Left ventricle myocardium inferior (tissue), 1 donor: ENCODE measurements at regions not wholly inside any gene's neighbourhood (a gene's known extent, or its start where the extent isn't known, plus 50 kb on each side); places are given as distances from the start of the nearest gene placed in this dataset.

Source experiments
- DNase-seq: peaks from one replicate; pipeline ENCODE4 v3.0.0-alpha.2; 2020
- H3K27ac ChIP-seq: fragments of 200-600 bp; replicated peaks from 2 replicates; pipeline ENCODE4 v1.8.0; 2021
- H3K27me3 ChIP-seq: fragments of 200-600 bp; 2 replicates; pipeline ENCODE4 v1.8.0; 2021; ENCODE audit warnings: low read depth
- H3K36me3 ChIP-seq: fragments of 200-600 bp; 2 replicates; pipeline ENCODE4 v1.8.0; 2021
- H3K4me1 ChIP-seq: fragments of 200-600 bp; 2 replicates; pipeline ENCODE4 v1.8.0; 2021
- H3K4me3 ChIP-seq: fragments of 200-600 bp; 2 replicates; pipeline ENCODE4 v1.8.0; 2021; ENCODE audit warnings: mild to moderate bottlenecking, moderate library complexity
- H3K9me3 ChIP-seq: fragments of 200-600 bp; replicated peaks from 2 replicates; pipeline ENCODE4 v1.8.0; 2021
- intact Hi-C: fragments of 100-400 bp; cut with micrococcal nuclease; formaldehyde crosslinking; loops from one replicate; pipeline ENCODE4 v1.11.0; 2022
- TF ChIP-seq, protein P1 (sequence below): fragments of 200-600 bp; IDR thresholded peaks from 2 replicates; pipeline ENCODE4 v1.8.0; 2021; ENCODE audit warnings: antibody characterized with exemption, mild to moderate bottlenecking, borderline replicate concordance
- donor health status: DM: no; HTN: yes; CAD: no; lungs with severe emphysema.

DNA sequence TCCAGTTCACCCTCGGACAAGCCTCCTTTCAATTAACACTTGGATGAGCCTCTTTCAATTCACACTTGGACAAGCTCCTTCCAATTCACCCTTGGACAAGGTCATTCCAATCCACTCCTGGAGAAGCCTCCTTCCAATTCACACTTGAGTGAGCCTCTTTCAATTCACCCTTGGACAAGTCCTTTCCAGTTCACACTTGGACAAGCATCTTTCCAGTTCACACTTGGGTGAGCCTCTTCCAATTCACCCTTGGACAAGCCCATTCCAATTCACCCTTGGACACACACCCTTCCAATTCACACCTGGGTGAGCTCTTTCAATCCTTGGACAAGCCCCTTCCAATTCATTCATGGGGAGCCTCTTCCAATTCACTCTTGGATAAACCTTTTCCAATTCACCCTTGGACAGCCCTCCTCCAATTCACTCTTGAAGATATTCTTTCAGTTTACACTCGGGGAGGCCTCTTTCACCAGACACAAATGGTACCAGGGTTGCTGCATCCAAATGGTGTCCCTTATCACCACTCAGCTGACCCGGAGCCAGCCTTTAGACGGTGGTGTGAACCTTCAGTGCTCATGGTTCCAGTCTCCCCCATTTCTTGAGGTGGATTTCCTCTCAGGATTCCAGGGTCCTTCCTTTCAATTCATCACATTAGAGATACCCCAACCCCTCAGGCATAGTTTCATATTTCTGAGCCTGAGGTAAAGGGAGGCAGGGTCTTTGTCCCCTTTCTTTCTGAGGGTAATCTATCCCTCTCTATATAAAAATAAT is 183.6 kb downstream of the SH3BP4 start:
- Histone ChIP-seq H3K4me1 (no peaks in the 10 kb centered on the region), H3K9me3 (no peaks in the 10 kb centered on the region), H3K4me3 (no peak overlapping the region), H3K27ac (no peak overlapping the region), H3K36me3 (no peaks in the 10 kb centered on the region), H3K27me3 (peaks cover 21% of the 10 kb centered on the region)
- intact Hi-C loops: loop anchor here (5.0 kb wide), 2 partner anchors 457 to 612 kb away; no protein-coding TSS in a partner anchor
- TF ChIP-seq, protein P1, sequence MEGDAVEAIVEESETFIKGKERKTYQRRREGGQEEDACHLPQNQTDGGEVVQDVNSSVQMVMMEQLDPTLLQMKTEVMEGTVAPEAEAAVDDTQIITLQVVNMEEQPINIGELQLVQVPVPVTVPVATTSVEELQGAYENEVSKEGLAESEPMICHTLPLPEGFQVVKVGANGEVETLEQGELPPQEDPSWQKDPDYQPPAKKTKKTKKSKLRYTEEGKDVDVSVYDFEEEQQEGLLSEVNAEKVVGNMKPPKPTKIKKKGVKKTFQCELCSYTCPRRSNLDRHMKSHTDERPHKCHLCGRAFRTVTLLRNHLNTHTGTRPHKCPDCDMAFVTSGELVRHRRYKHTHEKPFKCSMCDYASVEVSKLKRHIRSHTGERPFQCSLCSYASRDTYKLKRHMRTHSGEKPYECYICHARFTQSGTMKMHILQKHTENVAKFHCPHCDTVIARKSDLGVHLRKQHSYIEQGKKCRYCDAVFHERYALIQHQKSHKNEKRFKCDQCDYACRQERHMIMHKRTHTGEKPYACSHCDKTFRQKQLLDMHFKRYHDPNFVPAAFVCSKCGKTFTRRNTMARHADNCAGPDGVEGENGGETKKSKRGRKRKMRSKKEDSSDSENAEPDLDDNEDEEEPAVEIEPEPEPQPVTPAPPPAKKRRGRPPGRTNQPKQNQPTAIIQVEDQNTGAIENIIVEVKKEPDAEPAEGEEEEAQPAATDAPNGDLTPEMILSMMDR: no peak
- no peak for DNase-seq

DNA sequence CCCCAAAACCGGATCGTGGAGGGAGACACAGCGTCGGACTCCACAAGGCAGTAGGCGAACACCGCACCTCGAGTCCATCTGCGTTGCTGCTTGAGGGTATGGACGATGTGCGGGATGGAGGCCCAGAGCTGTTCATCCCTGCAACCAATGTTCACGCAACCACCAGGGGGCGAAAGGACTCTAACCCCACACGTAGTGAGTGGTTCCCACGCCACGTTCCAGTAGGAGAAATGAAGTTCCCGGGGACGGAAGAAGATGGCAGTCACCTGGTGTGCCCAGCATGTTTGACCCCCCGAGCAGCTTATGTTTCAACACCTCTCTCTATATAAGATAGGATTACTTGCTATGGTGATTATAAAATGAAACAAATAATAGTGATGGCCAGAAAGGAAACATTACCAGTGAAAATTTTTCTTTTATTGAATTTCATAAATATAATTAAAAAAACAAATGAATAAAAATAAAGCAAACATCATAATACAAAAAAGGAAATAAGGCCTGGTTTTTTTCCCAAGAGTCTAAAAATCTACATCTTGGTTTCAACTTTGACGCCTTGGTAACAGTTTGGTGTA is 184.3 kb downstream of the SH3BP4 start:
- Histone ChIP-seq H3K4me3 (no peak overlapping the region), H3K4me1 (no peaks in the 10 kb centered on the region), H3K27ac (no peak overlapping the region), H3K36me3 (no peaks in the 10 kb centered on the region), H3K9me3 (no peaks in the 10 kb centered on the region), H3K27me3 (peaks cover 17% of the 10 kb centered on the region)
- TF ChIP-seq, protein P1: peak; percentile 86
- peak; percentile 78 for DNase-seq
- intact Hi-C loops: loop anchor here (5.0 kb wide), 2 partner anchors 456 to 611 kb away; no protein-coding TSS in a partner anchor

- TF ChIP-seq, protein P1: no peak
- no peaks in the 10 kb centered on the region for H3K36me3 ChIP-seq
- no peak for DNase-seq
- intact Hi-C loops: loop anchor here (5.0 kb wide), 2 partner anchors 454 to 609 kb away; no protein-coding TSS in a partner anchor
- H3K4me3 ChIP-seq: no peak overlapping the region
- H3K4me1 ChIP-seq: no peaks in the 10 kb centered on the region
- H3K9me3 ChIP-seq: no peaks in the 10 kb centered on the region
- peaks cover 8% of the 10 kb centered on the region for H3K27me3 ChIP-seq
- H3K27ac ChIP-seq: no peak overlapping the region
Measured at GRCh38 chr2:235138339-235138738, 186.5 kb downstream of the SH3BP4 start.

DNA sequence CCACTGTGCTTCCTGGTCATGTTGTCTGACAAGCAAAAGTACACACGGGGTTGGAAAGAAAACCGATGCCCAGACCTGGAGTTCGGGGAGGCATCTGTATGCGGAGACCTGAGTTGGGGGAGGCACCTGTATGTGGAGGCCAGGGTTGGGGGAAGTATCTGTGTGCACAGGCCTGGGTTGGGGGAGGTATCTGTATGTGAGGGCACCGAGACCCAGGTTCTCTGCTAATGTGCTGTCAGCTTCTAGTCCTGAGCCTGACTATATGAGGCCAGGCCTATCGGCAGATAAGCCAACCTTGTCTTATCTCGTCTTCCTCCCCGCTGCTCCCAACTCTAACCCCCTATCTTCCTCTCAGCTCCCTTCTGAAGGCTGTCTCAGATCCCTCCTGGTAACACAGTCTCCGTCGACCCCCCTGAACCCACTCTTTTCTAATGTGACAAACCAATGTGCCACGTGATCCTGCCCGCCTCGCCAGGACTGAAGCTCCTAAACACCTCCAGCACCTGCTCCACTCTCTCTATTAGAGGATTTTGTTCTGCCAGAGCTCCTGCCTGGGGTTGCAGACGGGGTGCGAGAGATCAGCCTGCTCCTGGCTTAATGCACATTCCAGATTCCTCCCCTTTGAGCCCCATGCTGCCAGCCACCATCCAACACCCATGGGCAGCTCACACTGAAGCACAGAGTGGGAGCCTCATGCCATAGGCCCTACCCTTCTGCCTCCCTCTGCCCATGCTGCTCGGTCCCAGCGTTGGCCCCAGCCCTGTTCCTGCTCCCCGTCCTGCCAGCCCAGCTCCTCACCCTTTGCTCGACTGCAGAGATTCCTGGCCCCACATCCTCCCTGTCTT is 188.4 kb downstream of the SH3BP4 start:
- H3K36me3 ChIP-seq: no peaks in the 10 kb centered on the region
- TF ChIP-seq, protein P1: no peak
- intact Hi-C loops: loop anchor here (5.0 kb wide), 2 partner anchors 452 to 607 kb away; no protein-coding TSS in a partner anchor
- no peak overlapping the region for H3K27ac ChIP-seq
- H3K4me1 ChIP-seq: no peaks in the 10 kb centered on the region
- no peak for DNase-seq
- no peak overlapping the region for H3K4me3 ChIP-seq
- peaks cover 26% of the 10 kb centered on the region for H3K27me3 ChIP-seq
- H3K9me3 ChIP-seq: no peaks in the 10 kb centered on the region

DNA sequence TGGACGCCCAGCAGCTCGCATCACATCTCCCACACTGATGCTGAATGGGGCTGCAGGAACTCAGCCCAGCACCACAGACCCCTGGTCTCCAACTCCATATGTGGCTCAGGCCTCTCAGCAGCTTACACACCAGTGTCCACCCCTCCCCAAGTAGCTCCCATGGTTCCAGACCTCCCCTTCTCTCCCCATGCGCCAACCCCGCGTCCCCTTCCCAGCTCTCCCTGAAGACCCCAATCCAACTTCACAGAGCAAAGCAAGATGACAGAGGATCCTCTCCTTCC is 188.9 kb downstream of the SH3BP4 start:
- no peak for DNase-seq
- H3K9me3 ChIP-seq: no peaks in the 10 kb centered on the region
- H3K27me3 ChIP-seq: peaks cover 26% of the 10 kb centered on the region
- H3K27ac ChIP-seq: no peak overlapping the region
- intact Hi-C loops: no loop called here
- H3K36me3 ChIP-seq: no peaks in the 10 kb centered on the region
- TF ChIP-seq, protein P1: no peak
- H3K4me1 ChIP-seq: no peaks in the 10 kb centered on the region
- H3K4me3 ChIP-seq: no peak overlapping the region
